ENCODE measurements at regions not wholly inside any gene's neighbourhood (a gene's known extent, or its start where the extent isn't known, plus 50 kb on each side); places are given as distances from the start of the nearest gene placed in this dataset.
A peak's percentile ranks its signal among the peaks of the same experiment; 100 is the strongest.
"Not testable (repeated sequence)": the region's sequence is repeated elsewhere in the genome, so short reads cannot be mapped to it uniquely, and the experiment has no call there.

- no peak for DNase-seq (ENCODE audit: extremely low read depth in 1 of 11, low read depth in 9 of 11, low spot score in 4 of 11)
These were observed 319.4 kb downstream of the SH2D1A start for GRCh38 chrX:124665621-124666400.

GRCh38 chrX:124679199-124679598, 332.8 kb downstream of the SH2D1A start:
- DNase-seq (ENCODE audit: extremely low read depth in 1 of 11, low read depth in 9 of 11, low spot score in 4 of 11) = peak in 3 of 11 donors; percentile 2

GRCh38 chrX:124680287-124680686, 333.9 kb downstream of the SH2D1A start:
- DNase-seq (ENCODE audit: extremely low read depth in 1 of 11, low read depth in 9 of 11, low spot score in 4 of 11) = no peak

DNA sequence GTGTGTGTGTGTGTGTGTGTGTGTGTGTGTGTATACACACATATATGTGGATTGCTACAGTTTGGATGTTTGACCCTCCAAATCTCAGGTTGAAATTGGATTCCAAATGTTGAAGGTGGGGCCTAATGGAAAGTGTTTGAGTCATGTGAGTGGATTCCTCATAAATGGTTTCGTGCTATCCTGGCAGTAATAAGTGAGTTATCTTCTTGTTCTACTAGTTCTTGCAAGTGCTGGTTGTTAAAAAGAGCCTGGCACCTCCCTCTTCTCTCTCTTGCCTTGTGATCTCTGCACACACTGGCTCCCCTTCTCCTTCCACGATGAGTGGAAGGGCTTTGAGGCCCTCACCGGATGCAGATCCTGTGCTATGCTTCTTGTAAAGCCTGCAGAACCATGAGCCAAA, 344.1 kb downstream of the SH2D1A start:
- no peak for DNase-seq (ENCODE audit: extremely low read depth in 1 of 11, low read depth in 9 of 11, low spot score in 4 of 11)

DNA sequence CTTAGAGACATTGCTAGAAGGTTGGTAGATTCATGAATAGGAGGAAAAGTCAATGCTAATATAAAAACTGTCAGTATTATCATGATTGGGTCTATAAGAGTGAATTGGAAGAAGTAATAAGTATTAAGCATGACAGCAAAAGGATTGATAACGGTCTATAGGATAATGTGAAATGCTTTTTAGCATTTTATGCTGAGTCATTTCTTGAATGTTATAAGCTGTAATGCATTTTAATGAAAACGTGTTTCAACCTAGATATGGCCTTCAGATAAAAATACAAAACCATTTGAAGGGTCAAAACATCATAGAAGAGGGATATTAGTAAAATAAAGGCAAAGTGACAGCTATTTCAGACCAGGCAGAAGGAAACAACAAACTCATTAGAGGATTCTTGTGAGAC, 353.5 kb downstream of the SH2D1A start:
- DNase-seq (ENCODE audit: extremely low read depth in 1 of 11, low read depth in 9 of 11, low spot score in 4 of 11) = no peak

DNA sequence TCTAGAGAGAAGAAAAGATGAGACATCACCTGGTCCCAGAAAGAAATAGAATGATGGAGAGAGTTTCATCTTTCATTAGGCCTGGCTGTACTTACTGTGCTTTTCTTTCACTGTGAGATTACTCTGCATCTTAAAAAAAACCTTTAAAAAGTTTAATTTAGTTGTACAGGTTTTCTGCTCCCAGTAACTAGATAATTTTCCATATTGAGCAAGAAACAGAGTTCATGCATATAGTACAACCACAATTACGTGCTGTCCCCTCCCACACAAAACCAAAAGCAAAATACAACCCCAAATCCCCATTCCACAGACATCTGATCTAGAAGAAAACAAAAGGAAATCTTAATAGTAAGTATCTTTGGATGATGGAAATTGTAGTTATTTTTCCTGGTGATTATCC, 371.2 kb downstream of the SH2D1A start:
- DNase-seq (ENCODE audit: extremely low read depth in 1 of 11, low read depth in 9 of 11, low spot score in 4 of 11) = no peak

DNA sequence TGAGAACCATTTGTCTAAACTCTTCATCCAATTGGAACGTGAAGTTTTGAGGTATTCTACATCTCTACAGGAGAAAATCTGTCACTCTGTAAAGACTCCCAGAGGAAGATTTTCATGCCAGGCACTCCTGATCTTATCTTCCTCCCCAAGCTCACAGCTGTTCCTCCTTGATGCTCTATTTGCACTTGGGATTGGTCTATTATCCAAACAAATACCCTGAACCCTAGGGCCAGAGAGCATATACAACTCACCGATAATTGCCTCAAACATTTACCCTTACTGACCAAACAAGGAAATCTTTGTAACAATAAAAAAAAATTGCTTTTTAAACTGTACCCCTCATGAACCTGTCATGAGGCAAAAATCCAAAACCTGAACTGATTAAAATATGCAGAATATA, 372.7 kb downstream of the SH2D1A start:
- no peak for DNase-seq (ENCODE audit: extremely low read depth in 1 of 11, low read depth in 9 of 11, low spot score in 4 of 11)

- no peak for DNase-seq (ENCODE audit: extremely low read depth in 1 of 11, low read depth in 9 of 11, low spot score in 4 of 11)
These were observed 374.2 kb downstream of the SH2D1A start for GRCh38 chrX:124720532-124720931.

GRCh38 chrX:124725502-124725901, 379.1 kb downstream of the SH2D1A start:
- DNase-seq (ENCODE audit: extremely low read depth in 1 of 11, low read depth in 9 of 11, low spot score in 4 of 11) = no peak

- DNase-seq (ENCODE audit: extremely low read depth in 1 of 11, low read depth in 9 of 11, low spot score in 4 of 11) = no peak
These were observed 379.9 kb downstream of the SH2D1A start for GRCh38 chrX:124726292-124726691.

- DNase-seq (ENCODE audit: extremely low read depth in 1 of 11, low read depth in 9 of 11, low spot score in 4 of 11) = no peak
These were observed 380.5 kb downstream of the SH2D1A start for GRCh38 chrX:124726881-124727280.

- DNase-seq (ENCODE audit: extremely low read depth in 1 of 11, low read depth in 9 of 11, low spot score in 4 of 11) = no peak
These were observed 390.3 kb downstream of the SH2D1A start for GRCh38 chrX:124736553-124737270.

DNA sequence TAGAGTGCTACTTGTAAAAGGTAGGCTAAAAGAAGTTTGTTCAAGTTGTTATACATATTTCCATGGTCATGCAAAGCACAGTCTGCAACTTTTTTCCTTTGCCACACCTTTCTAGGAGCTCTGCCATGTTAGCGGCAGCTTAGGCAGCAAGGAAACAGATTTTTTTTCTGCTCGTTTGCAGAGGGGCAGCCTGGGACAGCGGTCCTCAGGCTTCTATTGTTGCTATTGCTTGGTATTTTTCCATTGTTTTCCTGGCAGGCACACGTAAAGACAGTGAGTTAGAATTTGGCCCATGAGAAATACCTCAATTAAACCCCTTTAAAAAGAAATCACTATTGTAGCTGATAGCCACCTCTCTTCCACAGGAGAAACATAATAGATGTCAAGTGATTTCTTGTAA, 391.4 kb downstream of the SH2D1A start:
- no peak for DNase-seq (ENCODE audit: extremely low read depth in 1 of 11, low read depth in 9 of 11, low spot score in 4 of 11)

DNA sequence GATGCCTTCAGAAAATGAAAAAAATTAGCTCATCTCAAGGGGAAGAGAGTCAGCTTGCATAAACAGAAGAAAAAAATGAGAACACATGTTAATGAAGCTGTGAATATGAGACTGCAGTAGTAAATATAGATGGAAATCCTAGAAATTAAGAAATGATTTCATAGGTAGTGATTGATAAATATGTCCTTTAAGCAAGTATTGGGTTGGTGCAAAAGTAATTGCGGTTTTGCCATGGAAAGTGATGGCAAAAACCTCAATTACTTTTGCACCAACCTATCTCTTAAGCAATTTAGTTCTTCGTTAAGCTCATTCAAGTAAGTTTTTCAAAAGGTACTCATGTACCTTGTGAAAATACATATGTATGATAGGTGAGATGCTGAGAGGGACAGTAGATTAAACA, 400.9 kb downstream of the SH2D1A start:
- no peak for DNase-seq (ENCODE audit: extremely low read depth in 1 of 11, low read depth in 9 of 11, low spot score in 4 of 11)

- no peak for DNase-seq (ENCODE audit: extremely low read depth in 1 of 11, low read depth in 9 of 11, low spot score in 4 of 11)
These were observed 418.0 kb downstream of the SH2D1A start for GRCh38 chrX:124764354-124764753.

DNA sequence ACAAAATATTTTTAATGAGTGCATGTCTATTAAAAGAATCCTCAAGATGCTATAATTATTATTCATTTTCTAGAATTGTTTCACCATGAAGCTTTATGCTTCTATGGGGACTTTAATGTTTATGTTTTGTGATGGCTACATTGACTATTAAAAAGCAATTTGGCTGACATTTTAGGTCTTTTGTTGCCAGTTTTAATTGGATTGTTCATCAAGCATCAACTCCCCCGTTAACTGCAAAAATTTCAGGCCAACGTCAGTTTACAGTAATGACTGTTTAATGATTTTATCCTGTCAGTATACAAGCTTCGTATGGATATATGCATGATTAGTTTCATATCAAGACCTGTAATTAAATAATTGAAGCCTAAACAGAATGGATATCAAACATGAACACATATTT, 422.8 kb downstream of the SH2D1A start:
- DNase-seq (ENCODE audit: extremely low read depth in 1 of 11, low read depth in 9 of 11, low spot score in 4 of 11) = no peak

DNA sequence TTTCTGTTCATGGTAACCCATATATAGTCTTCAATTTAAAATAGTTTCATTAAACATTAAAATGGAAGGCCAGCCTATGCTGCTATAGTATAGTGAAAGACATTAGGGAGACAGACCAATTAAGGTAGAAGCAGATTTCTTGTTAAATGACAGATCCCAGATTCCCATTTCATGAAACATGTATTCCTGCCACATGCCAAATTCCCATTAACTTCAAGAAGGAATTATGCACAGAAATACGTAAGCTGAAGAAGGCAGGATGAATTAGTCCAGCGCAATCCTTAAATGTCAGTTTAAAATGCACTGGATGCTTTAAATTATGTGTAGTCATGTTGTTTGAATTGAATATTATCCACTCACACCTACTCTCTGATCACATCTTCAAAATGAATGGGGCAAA, 424.9 kb downstream of the SH2D1A start:
- no peak for DNase-seq (ENCODE audit: extremely low read depth in 1 of 11, low read depth in 9 of 11, low spot score in 4 of 11)

GRCh38 chrX:124788253-124788652, 441.9 kb downstream of the SH2D1A start:
- not testable (repeated sequence) for DNase-seq (ENCODE audit: extremely low read depth in 1 of 11, low read depth in 9 of 11, low spot score in 4 of 11)

- DNase-seq (ENCODE audit: extremely low read depth in 1 of 11, low read depth in 9 of 11, low spot score in 4 of 11) = not testable (repeated sequence)
These were observed 443.5 kb downstream of the SH2D1A start for GRCh38 chrX:124789874-124790273.

DNA sequence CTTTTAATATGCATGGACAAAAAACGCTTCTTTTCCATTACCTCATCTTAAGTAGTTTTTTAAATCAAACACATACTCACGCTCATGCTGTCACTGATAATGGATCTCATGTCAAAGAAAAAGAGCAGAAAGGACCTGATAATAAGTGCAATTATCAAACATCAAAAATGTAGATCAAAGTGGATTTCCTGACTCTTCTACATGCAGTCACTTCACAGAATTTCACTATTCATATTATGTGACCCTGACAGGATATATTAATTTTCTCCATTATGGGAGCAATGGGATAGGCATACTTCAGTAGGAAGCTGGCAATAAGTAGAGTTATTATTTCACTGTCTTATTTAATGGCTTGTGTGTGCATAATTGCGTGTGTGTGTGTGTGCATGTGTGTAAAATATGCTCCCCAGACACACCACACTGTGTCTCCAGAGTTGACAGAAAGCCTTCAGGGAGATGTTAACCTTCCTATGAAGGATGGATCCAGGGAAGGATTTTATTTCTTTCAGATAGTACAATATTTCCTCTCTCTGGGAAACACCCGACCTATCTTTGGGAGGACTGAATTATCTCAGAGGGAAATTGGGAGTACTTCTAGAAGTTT, 445.2 kb downstream of the SH2D1A start:
- DNase-seq (ENCODE audit: extremely low read depth in 1 of 11, low read depth in 9 of 11, low spot score in 4 of 11) = no peak

All from renal cortex interstitium (tissue), 11 donors.